Liver (tissue), 8 donors: ENCODE measurements at regions not wholly inside any gene's neighbourhood (a gene's known extent, or its start where the extent isn't known, plus 50 kb on each side); places are given as distances from the start of the nearest gene placed in this dataset.

Source experiments
- DNase-seq: peaks from one replicate; pipeline ENCODE4 v3.0.0-alpha.2; 2017; ENCODE audit warnings: low spot score
- H3K27ac ChIP-seq, 2 donors: one replicate each; pipeline ENCODE4 v1.7.0; 2013; ENCODE audit warnings: inconsistent platforms in 2 of 2, low read length in 2 of 2, control low read depth in 1 of 2, low read depth in 1 of 2, mild to moderate bottlenecking in 1 of 2
- H3K27me3 ChIP-seq, 4 donors: one replicate each; pipeline versions ENCODE4 v1.6.1 to v1.7.0; 2013; ENCODE audit warnings: low read length in 3 of 4, inconsistent platforms in 1 of 4, mild to moderate bottlenecking in 1 of 4, moderate library complexity in 1 of 4; ENCODE audit not compliant: control insufficient read depth in 4 of 4, insufficient read depth in 4 of 4
- H3K36me3 ChIP-seq, 4 donors: one replicate each; pipeline versions ENCODE4 v1.6.1 to v1.7.0; 2013; ENCODE audit warnings: low read length in 3 of 4, mild to moderate bottlenecking in 3 of 4, low read depth in 1 of 4, moderate library complexity in 1 of 4; ENCODE audit not compliant: control insufficient read depth in 4 of 4, insufficient read depth in 3 of 4
- H3K4me1 ChIP-seq, 4 donors: one replicate each; pipeline versions ENCODE4 v1.6.1 to v1.7.0; 2013; ENCODE audit warnings: low read length in 3 of 4, mild to moderate bottlenecking in 3 of 4, moderate library complexity in 1 of 4; ENCODE audit not compliant: control insufficient read depth in 4 of 4, insufficient read depth in 4 of 4
- H3K4me3 ChIP-seq, 3 donors: one replicate each; pipeline versions ENCODE4 v1.6.1 to v1.7.0; 2013; ENCODE audit warnings: low read length in 3 of 3, control low read depth in 1 of 3, low read depth in 1 of 3, mild to moderate bottlenecking in 1 of 3
- H3K9ac ChIP-seq, 2 donors: one replicate each; pipeline ENCODE4 v1.7.0; 2013; ENCODE audit warnings: low read length in 2 of 2, mild to moderate bottlenecking in 2 of 2, moderate library complexity in 2 of 2, control low read depth in 1 of 2, low read depth in 1 of 2
- H3K9me3 ChIP-seq, 4 donors: one replicate each; pipeline versions ENCODE4 v1.6.1 to v1.7.0; 2013; ENCODE audit warnings: low read length in 3 of 4; ENCODE audit not compliant: control insufficient read depth in 4 of 4
- CTCF ChIP-seq: fragments of 150-350 bp; IDR thresholded peaks from 2 replicates; pipeline ENCODE4 v1.5.1; 2017; ENCODE audit warnings: improper control_type of control experiment, low read depth, low read length; ENCODE audit not compliant: missing input control
- EGR1 ChIP-seq, 2 donors: IDR thresholded peaks; 2 replicates each; pipeline ENCODE4 v1.6.1; 2016 to 2018; ENCODE audit warnings: antibody characterized with exemption in 2 of 2, low read depth in 2 of 2
- FOXA1 ChIP-seq: IDR thresholded peaks from 2 replicates; pipeline ENCODE4 v1.6.1; 2016; ENCODE audit warnings: antibody characterized with exemption
- FOXA2 ChIP-seq: IDR thresholded peaks from 2 replicates; pipeline ENCODE4 v1.6.1; 2016; ENCODE audit warnings: antibody characterized with exemption
- GABPA ChIP-seq, 2 donors: IDR thresholded peaks in 1 of 2; conservative IDR thresholded peaks in 1 of 2; 2 replicates each; pipeline ENCODE4 v1.6.1; 2016; ENCODE audit warnings: antibody characterized with exemption in 2 of 2, mild to moderate bottlenecking in 1 of 2, moderate library complexity in 1 of 2
- HNF4A ChIP-seq, 2 donors: conservative IDR thresholded peaks; 2 replicates each; pipeline ENCODE4 v1.6.1; 2016; ENCODE audit warnings: antibody characterized with exemption in 2 of 2, mild to moderate bottlenecking in 2 of 2
- HNF4G ChIP-seq: IDR thresholded peaks from 2 replicates; pipeline ENCODE4 v1.6.1; 2016; ENCODE audit warnings: antibody characterized with exemption
- JUND ChIP-seq, 2 donors: IDR thresholded peaks; 2 replicates each; pipeline ENCODE4 v1.6.1; 2016; ENCODE audit warnings: antibody characterized with exemption in 2 of 2
- MAX ChIP-seq: IDR thresholded peaks from 2 replicates; pipeline ENCODE4 v1.6.1; 2016; ENCODE audit warnings: antibody characterized with exemption
- NR2F2 ChIP-seq: IDR thresholded peaks from 2 replicates; pipeline ENCODE4 v1.6.1; 2016; ENCODE audit warnings: antibody characterized with exemption
- RAD21 ChIP-seq, 2 donors: IDR thresholded peaks; 2 replicates each; pipeline ENCODE4 v1.6.1; 2016; ENCODE audit warnings: antibody characterized with exemption in 2 of 2, mild to moderate bottlenecking in 2 of 2
- REST ChIP-seq: IDR thresholded peaks from 2 replicates; pipeline ENCODE4 v1.6.1; 2016; ENCODE audit warnings: antibody characterized with exemption, mild to moderate bottlenecking
- RXRA ChIP-seq, 2 donors: IDR thresholded peaks; 2 replicates each; pipeline ENCODE4 v1.6.1; 2017 to 2018; ENCODE audit warnings: antibody characterized with exemption in 2 of 2, mild to moderate bottlenecking in 1 of 2
- SP1 ChIP-seq: IDR thresholded peaks from 2 replicates; pipeline ENCODE4 v1.6.1; 2018; ENCODE audit warnings: antibody characterized with exemption, mild to moderate bottlenecking
- TAF1 ChIP-seq: conservative IDR thresholded peaks from 2 replicates; pipeline ENCODE4 v1.6.1; 2016; ENCODE audit warnings: antibody characterized with exemption, mild to moderate bottlenecking
- YY1 ChIP-seq: IDR thresholded peaks from 2 replicates; pipeline ENCODE4 v1.6.1; 2016; ENCODE audit warnings: antibody characterized with exemption, mild to moderate bottlenecking
- WGBS: extraction: QIAGEN DNeasy Blood & Tissue Kit; methylation state at CpG from one replicate; pipeline ENCODE4 v1.1.7; 2013; 5-methylcytosine and 5-hydroxymethylcytosine counted together
- TF ChIP-seq, protein P1 (sequence below): IDR thresholded peaks from 2 replicates; pipeline ENCODE4 v1.6.1; 2016; ENCODE audit warnings: antibody characterized with exemption
- donor health status: healthy.
- donor health status: healthy.
- donor health status: healthy.
- donor health status: healthy.
- donor health status: healthy.

DNA sequence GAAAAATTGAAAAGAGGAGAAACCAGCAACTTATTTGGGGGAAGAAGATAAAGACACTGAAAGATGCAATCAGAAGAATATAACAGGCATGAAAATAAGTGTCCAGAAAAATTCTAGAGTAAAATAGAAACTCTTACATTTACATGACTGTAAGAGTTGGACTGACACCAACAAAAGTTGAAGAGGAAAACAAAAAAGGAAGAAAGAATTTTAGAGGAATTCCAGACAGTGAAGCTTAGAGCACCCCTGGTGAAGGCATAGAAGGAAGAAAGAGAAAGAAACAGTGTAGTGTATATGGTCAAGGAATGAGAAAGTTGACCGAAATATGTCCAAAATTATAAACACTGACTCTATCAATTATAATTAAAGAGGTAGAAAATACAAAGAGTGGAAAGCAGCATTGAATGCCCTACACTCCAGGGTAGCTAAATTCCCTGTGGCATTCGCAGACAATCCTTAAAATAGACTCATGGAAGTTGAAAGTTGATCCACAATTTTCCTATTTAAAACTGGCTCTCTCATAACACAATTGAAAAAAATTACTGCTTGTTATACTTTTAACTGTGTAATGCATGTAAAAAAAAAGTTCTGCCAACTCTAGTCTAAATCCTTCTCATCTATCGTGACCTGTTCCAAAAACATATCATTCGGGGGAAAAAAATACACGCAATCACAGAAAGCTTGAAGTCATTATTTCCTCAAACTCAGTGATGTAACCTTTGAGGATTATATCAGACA, 102.6 kb upstream of the ABI3BP start:
- Histone ChIP-seq H3K36me3 (no peaks in the 10 kb centered on the region), H3K27me3 (peaks cover 0 to 3% (median 0%) of the 10 kb centered on the region in 4 donors), H3K9ac (no peak overlapping the region), H3K9me3 (peaks cover 0 to 3% (median 0%) of the 10 kb centered on the region in 4 donors), H3K27ac (no peak overlapping the region), H3K4me3 (no peak overlapping the region), H3K4me1 (no peaks in the 10 kb centered on the region)
- no peak for DNase-seq
- TF ChIP-seq RAD21 (IDR thresholded peaks at IDR 0.05) = no peak
- no peak for TF ChIP-seq FOXA2
- TF ChIP-seq GABPA (IDR thresholded peaks at IDR 0.05 in 1 of 2, conservative IDR thresholded peaks at IDR 0.05 in 1 of 2) = no peak
- TF ChIP-seq FOXA1 = no peak
- TF ChIP-seq HNF4A (conservative IDR thresholded peaks at IDR 0.05) = no peak
- TF ChIP-seq TAF1 = no peak
- TF ChIP-seq, protein P1, sequence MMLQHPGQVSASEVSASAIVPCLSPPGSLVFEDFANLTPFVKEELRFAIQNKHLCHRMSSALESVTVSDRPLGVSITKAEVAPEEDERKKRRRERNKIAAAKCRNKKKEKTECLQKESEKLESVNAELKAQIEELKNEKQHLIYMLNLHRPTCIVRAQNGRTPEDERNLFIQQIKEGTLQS = no peak
- TF ChIP-seq CTCF = no peak
- no peak for TF ChIP-seq SP1
- no peak for TF ChIP-seq EGR1 (IDR thresholded peaks at IDR 0.05; ENCODE audit: low read depth in 2 of 2)
- no peak for TF ChIP-seq HNF4G
- no peak for TF ChIP-seq JUND (IDR thresholded peaks at IDR 0.05)
- WGBS = 87% methylated on average over 5 of the region's 5 CpGs

DNA sequence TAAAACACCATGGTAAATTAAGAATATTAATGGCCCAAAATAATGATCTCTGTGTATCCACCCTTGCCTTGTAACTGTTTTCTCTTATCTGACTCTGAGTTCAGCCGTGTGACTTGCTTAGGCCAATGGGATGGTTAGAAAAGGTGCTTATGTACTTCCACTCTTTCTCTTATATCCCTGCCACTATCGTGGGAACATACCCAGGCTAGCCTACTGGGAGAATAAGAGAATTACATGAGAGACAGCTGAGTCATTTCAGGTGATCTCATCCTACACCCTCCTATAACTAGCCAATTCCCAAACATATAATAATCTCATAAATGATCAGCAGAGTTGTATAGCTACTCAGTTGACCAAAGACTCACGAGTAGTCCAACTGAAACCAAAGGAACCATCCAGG, 98.3 kb upstream of the ABI3BP start:
- H3K9me3 ChIP-seq = peaks cover 0 to 3% (median 0%) of the 10 kb centered on the region in 4 donors
- H3K4me3 ChIP-seq = no peak overlapping the region
- TF ChIP-seq MAX (no peak), JUND (IDR thresholded peaks at IDR 0.05) (no peak), NR2F2 (no peak), GABPA (IDR thresholded peaks at IDR 0.05 in 1 of 2, conservative IDR thresholded peaks at IDR 0.05 in 1 of 2) (no peak), REST (no peak), CTCF (no peak), EGR1 (IDR thresholded peaks at IDR 0.05; ENCODE audit: low read depth in 2 of 2) (no peak), YY1 (no peak), HNF4G (no peak), RXRA (IDR thresholded peaks at IDR 0.05) (no peak)
- TF ChIP-seq, protein P1 = no peak
- no peaks in the 10 kb centered on the region for H3K27me3 ChIP-seq
- no peak for DNase-seq
- H3K27ac ChIP-seq = no peak overlapping the region
- no peaks in the 10 kb centered on the region for H3K36me3 ChIP-seq
- WGBS = 75% methylated on average over 3 of the region's 3 CpGs
- no peak overlapping the region for H3K9ac ChIP-seq
- H3K4me1 ChIP-seq = no peaks in the 10 kb centered on the region
